HG03469 (cell line): ENCODE measurements at regions not wholly inside any gene's neighbourhood (a gene's known extent, or its start where the extent isn't known, plus 50 kb on each side); places are given as distances from the start of the nearest gene placed in this dataset.
"Not testable (repeated sequence)": the region's sequence is repeated elsewhere in the genome, so short reads cannot be mapped to it uniquely, and the experiment has no call there.

Experiments used
- ATAC-seq: cut with Tn5 transposase; IDR thresholded peaks from one replicate; pipeline ENCODE4 v1.9.1; 2021; ENCODE audit warnings: mild to moderate bottlenecking, moderate library complexity, moderate number of reproducible peaks; ENCODE audit not compliant: unreplicated experiment

- no peak for ATAC-seq
Measured at GRCh38 chr2:221931251-221931991, 359.3 kb upstream of the EPHA4 start.

DNA sequence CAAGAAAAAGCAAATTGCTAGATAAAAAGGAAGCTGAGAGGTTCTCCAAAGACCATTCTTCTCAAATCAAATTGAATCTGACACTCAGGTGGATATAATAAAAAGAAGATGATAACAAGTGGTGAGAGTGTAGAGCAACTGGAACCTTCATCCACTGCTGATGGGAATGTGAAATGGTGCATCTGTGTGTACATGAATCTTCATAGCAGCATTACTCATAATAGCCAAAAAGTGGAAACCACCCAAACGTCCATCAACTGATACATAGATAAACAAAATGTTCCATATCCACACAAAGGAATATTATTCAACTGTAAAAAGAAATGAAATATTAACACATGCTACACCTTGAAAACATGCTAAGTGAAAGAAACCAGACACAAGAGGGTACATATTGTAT lies 357.2 kb upstream of the EPHA4 start:
- no peak for ATAC-seq

DNA sequence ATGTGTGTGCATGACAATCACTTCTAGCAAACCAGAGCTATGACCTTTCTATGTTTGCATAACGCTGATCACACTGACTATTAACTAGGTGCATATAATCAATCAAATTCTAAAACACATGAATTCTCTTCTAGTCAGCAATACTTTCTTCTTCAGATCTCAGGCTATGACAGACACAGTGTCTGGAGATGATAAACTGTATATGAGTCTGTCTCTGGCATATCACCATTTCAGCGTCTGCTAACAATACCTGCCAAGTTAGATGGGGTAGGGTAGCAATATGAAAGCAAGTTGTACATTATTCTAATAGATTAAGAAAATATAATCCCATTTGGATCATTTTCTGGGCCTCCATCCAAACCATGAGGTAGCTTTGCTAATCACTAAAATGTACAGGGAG lies 354.2 kb upstream of the EPHA4 start:
- ATAC-seq, result no peak

- no peak for ATAC-seq
Measured at GRCh38 chr2:221924576-221924975, 352.5 kb upstream of the EPHA4 start.

DNA sequence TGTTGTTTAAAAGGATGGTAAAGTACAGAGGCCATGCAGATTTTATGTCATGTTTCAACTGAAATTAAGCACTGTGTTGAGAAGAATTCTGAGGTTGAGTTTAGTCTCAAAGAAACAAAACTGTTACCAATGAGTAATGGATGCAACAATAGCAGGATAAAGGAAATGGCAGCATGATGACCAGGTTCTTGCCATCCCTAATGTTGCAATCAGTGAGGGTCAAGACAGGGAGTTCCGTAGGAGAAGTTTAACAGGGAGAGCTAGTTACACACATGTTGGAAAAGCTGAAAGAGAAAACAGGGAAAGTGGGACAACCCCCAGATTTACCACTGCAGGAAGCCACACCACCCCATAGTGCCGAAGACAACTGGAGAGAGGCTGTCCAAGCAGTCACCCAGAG lies 343.8 kb upstream of the EPHA4 start:
- ATAC-seq, result no peak

GRCh38 chr2:221914334-221914880 lies 342.3 kb upstream of the EPHA4 start:
- no peak for ATAC-seq

DNA sequence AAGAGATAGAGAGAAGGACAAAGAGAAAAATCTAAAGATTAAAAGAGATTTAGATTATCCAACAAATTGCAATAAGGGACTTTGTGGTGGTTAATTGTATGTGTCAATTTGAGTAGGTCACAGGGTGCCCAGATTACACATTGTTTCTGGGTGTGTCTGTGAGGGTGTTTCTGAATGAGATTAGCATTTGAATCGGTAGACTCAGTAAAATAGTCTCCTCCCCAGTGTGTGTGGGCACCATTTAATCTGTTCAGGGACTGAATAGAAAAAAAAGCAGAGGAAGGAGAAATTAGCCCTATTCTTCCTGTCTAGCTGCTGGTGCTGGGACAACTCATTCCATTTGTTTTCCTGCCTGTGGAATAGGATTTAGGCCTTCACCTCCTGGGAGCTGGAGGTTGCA lies 339.8 kb upstream of the EPHA4 start:
- ATAC-seq, result no peak

DNA sequence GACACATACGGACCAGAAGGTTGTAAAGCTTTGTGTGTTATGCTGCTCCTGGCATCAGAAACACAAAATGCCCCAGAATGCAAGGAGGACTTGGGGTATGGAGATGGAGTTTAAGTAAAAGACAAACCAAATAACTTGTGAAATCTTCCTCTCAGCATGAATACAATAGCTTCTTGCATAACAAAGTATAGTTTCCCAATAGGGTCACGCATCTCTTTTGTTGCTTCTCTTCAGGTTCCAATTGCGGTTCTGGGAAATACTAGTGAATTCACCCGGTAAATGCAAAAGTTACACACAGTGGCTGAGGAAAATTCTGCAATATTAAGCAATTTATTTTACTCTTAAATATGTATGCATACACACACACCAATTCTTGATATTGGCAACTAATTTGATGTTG lies 339.2 kb upstream of the EPHA4 start:
- no peak for ATAC-seq

- no peak for ATAC-seq
Measured at GRCh38 chr2:221908518-221908917, 336.4 kb upstream of the EPHA4 start.

DNA sequence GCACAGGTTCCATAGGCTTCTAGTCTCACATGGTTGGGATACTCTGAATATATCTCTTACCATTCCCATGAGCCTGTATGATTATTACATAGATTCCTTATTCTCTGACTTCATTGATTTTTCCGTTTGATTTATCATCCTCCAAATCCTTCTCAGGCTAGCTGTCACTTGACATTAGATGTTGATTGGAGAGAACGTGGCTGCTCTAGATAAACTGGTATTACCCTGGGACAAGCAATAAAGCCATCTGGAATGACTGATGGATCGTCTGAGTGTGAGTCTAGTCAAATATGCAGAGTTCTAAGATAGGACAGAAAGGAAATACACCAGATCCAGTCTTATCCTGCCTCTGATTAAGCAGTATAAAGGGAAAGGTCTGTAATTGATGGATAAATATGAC lies 325.6 kb upstream of the EPHA4 start:
- no peak for ATAC-seq

- no peak for ATAC-seq
Measured at GRCh38 chr2:221896505-221897151, 324.5 kb upstream of the EPHA4 start.

GRCh38 chr2:221895366-221896121 lies 323.4 kb upstream of the EPHA4 start:
- no peak for ATAC-seq

GRCh38 chr2:221893501-221893900 lies 321.4 kb upstream of the EPHA4 start:
- ATAC-seq, result no peak

DNA sequence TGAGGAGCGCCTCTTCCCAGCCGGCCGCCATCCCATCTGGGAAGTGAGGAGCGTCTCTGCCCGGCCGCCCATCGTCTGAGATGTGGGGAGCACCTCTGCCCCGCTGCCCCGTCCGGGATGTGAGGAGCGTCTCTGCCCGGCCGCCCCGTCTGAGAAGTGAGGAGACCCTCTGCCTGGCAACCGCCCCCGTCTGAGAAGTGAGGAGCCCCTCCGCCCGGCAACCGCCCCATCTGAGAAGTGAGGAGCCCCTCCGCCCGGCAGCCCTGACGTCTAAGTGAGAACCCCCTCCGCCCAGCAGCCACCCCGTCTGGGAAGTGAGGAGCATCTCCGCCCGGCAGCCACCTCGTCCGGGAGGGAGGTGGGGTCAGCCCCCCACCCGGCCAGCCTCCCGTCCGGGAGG lies 319.9 kb upstream of the EPHA4 start:
- not testable (repeated sequence) for ATAC-seq

- no peak for ATAC-seq
Measured at GRCh38 chr2:221883976-221884375, 311.9 kb upstream of the EPHA4 start.

DNA sequence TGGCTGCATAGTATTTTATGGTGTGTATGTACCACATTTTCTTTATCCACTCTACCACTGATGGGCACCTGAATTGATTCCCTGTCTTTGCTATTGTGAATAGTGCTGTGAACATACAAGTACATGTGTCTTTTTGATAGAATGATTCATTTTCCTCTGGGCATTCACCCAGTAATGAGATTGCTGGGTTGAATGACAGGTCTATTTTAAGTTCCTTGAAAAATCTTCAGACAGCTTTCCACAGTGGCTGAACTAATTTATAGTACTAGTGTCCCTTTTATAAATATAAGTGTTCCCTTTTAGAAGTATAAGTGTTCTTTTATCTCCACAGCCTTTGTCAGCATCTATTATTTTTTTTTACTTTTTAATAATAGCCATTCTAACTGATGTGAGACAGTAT lies 303.9 kb upstream of the EPHA4 start:
- no peak for ATAC-seq

GRCh38 chr2:221874444-221874843 lies 302.3 kb upstream of the EPHA4 start:
- no peak for ATAC-seq

DNA sequence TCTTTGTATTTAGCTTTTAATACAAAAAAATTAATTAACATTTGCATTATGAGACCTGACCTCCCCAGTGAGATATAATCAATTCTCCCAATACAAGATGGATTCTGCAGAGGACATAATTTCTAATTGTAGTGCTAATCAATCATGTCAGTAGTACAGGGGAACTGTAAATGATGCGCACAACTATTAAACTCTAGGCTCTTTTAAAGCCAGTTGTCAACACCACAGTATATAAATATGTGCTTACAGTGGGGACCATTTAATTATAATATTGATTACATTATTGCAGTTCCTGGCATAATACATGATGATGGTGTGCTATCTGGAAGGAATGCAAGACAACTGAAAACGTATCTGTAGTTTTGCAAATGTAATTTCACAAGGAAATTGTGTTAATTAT lies 285.6 kb upstream of the EPHA4 start:
- ATAC-seq, result no peak

GRCh38 chr2:221853297-221853696 lies 281.2 kb upstream of the EPHA4 start:
- no peak for ATAC-seq

DNA sequence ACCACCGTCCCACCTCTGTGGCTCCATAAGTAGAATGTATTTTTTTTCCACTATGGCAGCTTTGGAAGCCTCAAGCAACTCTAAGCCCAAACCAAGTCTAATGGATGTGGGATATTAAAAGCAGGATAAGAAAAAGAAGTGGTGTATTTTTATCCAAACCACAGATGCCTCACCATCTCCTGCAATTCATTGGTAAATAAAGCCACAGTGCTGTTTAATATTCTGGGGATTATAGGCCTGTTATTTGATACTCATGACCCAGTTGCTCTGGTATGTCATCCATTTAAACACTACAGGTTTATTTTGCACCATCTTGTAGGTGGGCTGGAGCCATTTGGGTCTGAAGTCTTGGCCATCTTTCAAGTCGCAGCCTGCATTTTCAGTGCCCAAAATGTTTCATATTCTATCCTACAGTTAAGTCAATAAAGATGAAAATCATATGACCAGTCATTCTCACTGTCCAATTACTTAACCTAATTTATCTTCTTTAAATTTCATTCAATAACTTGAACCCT lies 279.5 kb upstream of the EPHA4 start:
- ATAC-seq, result no peak

DNA sequence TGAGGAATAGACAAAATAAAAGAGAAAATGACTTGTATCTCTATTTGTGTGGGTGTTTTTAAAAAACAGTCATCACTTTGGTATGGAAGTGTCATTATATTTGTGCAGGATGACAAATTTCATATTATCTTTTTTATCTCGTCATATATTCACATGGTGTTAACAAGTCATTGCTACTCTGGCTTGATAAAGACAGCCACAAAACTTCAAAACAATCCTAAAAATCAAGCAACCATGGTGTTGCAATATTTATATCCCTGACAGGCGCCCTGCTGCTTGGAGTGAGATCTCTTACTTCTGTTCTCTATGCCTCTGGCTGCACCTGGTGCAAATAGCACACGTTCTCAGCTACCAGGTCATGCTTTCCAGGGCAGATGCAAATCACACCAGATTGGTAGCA lies 278.0 kb upstream of the EPHA4 start:
- no peak for ATAC-seq
